HuH-7 (cell line): ENCODE measurements at regions not wholly inside any gene's neighbourhood (a gene's known extent, or its start where the extent isn't known, plus 50 kb on each side); places are given as distances from the start of the nearest gene placed in this dataset.
"Not testable (repeated sequence)": the region's sequence is repeated elsewhere in the genome, so short reads cannot be mapped to it uniquely, and the experiment has no call there.

ENCODE experiments used
- DNase-seq: peaks from one replicate; pipeline ENCODE4 v3.0.0; 2011; ENCODE audit warnings: low spot score

- no peak for DNase-seq
Measured at GRCh38 chrX:25503826-25504225, 488.1 kb upstream of the ARX start.

GRCh38 chrX:25507801-25508200 lies 492.0 kb upstream of the ARX start:
- no peak for DNase-seq

- no peak for DNase-seq
Measured at GRCh38 chrX:25519258-25519657, 503.5 kb upstream of the ARX start.

GRCh38 chrX:25522443-25523010 lies 506.8 kb upstream of the ARX start:
- not testable (repeated sequence) for DNase-seq

- DNase-seq = peak; percentile 1
Measured at GRCh38 chrX:25523574-25524540, 508.1 kb upstream of the ARX start.

GRCh38 chrX:25527156-25527555 lies 511.4 kb upstream of the ARX start:
- DNase-seq = no peak

- DNase-seq = no peak
Measured at GRCh38 chrX:25527596-25527995, 511.8 kb upstream of the ARX start.

GRCh38 chrX:25531096-25531495 lies 515.3 kb upstream of the ARX start:
- no peak for DNase-seq

- no peak for DNase-seq
Measured at GRCh38 chrX:25534091-25534490, 518.3 kb upstream of the ARX start.

GRCh38 chrX:25536307-25536970 lies 520.7 kb upstream of the ARX start:
- no peak for DNase-seq

GRCh38 chrX:25537699-25538098 lies 521.9 kb upstream of the ARX start:
- no peak for DNase-seq

- DNase-seq = no peak
Measured at GRCh38 chrX:25544641-25545040, 528.9 kb upstream of the ARX start.

- DNase-seq = no peak
Measured at GRCh38 chrX:25548811-25549210, 533.0 kb upstream of the ARX start.

- DNase-seq = no peak
Measured at GRCh38 chrX:25555521-25555920, 539.8 kb upstream of the ARX start.

GRCh38 chrX:25558137-25558536 lies 542.4 kb upstream of the ARX start:
- no peak for DNase-seq

GRCh38 chrX:25561190-25561589 lies 545.4 kb upstream of the ARX start:
- DNase-seq = no peak

GRCh38 chrX:25573631-25574030 lies 557.9 kb upstream of the ARX start:
- DNase-seq = no peak

GRCh38 chrX:25596921-25597320 lies 541.2 kb upstream of the MAGEB18 start:
- DNase-seq = no peak

- DNase-seq = no peak
Measured at GRCh38 chrX:25597551-25597950, 540.6 kb upstream of the MAGEB18 start.

GRCh38 chrX:25599061-25599460 lies 539.1 kb upstream of the MAGEB18 start:
- no peak for DNase-seq

- DNase-seq = no peak
Measured at GRCh38 chrX:25600776-25601175, 537.4 kb upstream of the MAGEB18 start.

- no peak for DNase-seq
Measured at GRCh38 chrX:25601323-25601722, 536.8 kb upstream of the MAGEB18 start.

GRCh38 chrX:25618248-25618647 lies 519.9 kb upstream of the MAGEB18 start:
- no peak for DNase-seq
